HG02623 (cell line): ENCODE measurements at regions not wholly inside any gene's neighbourhood (a gene's known extent, or its start where the extent isn't known, plus 50 kb on each side); places are given as distances from the start of the nearest gene placed in this dataset.
"Not testable (repeated sequence)": the region's sequence is repeated elsewhere in the genome, so short reads cannot be mapped to it uniquely, and the experiment has no call there.

Experiments used
- ATAC-seq: cut with Tn5 transposase; IDR thresholded peaks from one replicate; pipeline ENCODE4 v1.9.1; 2021; ENCODE audit warnings: moderate library complexity; ENCODE audit not compliant: unreplicated experiment

DNA sequence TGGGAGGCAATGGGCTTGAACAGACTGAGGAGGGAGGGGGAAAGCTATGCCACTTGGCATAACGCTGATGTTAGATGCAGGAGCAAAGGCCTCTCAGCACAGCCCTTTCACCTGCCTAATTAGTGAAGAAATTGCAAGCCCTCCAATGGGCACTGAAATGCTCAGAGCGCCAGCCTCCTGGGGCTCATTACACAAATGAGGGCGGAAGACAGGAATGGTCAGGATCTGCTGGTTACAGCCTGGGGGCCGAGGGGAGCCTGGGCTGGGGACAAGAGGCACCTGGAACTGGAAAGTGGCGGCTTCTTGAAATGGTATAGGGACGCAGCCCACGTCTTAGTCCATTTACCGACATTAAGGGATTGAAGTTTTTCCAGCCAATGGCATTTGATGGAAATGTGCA is 50.2 kb upstream of the PLET1 start:
- ATAC-seq, result no peak

DNA sequence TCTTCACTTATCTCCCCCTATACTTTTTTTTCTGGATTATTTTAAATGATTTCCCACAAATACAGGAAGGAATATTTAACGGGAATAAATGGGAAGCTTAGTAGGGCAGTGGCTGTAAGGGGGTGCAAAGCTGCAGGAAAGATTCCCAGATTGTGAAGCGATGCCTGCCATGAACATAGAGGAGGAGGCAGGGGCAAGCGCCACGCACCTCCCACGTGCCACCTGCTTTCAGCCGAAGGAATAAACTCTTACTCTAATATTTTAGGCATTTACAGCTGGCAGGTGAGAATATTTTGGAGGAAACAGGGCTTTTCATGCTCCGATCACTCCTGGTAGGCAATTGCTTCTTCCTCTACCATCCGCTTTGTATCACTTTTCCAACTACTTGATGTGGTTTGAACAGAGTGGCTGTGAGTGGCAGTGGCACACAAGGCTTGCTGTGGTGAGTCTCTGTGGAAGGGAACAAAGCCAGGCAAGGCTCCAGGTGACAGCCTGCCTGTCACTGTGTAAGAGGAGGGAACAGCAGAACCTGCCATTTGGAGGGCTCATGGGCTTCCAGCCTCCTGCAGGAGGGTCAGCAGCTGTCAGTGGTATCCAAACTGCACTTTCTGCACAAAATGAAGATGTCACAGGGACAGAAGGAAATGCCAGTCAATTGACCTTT is 54.5 kb upstream of the PLET1 start:
- ATAC-seq, result no peak

DNA sequence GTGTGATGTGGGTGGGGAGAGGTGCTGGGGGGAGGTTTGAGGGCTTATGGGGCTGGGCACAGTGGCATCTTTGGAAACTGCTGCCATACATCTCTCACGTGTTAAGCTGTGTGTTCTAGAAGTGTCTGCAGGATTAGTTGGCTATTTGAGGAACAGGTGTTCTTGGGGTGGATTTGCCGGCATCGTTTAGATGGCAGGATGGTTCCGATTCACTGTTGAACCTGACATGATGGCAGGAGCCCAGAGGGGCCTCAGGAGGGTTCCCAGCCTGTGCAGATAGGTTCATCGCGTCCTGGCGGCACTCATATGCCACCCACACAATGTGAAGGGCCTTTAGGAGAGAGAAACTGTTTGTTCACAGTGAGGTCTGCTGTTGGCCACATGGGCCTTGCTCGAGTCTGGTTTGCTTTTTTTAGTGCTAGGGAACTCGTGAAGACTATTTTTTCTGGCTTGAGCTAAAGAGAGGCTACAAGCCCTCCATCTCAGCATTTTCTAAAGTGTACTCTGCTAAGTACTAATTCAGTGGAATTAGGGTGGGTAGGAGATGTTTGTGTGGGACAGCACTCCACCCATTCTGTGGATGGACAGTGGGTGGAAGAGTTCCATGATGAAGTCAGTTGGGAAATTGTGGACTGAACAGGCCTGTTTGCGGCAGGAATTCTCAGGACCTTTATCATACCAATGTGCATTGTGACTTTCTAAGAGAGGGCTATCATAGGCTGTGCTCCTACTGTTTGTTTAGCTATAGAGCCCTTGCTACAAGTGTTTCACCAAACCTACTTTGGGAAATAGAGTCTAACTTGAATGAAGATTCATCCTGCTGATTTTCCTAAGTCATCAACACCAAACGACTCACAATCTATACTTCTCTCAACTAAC is 55.4 kb upstream of the PLET1 start:
- no peak for ATAC-seq

DNA sequence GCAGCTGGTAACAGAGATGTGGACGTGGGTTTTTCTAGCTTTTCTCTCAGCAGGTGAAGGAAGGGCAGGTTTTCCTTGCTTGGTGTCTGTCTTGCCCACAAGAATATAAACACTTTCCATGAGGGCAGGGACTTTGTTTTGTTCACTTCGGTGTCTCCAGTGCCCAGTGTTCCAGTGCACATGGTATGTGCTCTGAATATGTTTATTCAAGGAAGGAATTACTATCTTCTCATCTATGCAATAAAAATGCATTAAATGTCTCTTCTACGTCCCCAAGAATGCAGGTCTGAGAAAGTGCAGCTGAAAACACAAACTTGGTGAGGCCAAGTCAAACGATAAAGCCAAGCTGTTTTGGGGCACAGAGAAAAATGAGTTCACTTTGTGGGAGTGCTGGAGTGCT is 56.3 kb upstream of the PLET1 start:
- ATAC-seq, result no peak

DNA sequence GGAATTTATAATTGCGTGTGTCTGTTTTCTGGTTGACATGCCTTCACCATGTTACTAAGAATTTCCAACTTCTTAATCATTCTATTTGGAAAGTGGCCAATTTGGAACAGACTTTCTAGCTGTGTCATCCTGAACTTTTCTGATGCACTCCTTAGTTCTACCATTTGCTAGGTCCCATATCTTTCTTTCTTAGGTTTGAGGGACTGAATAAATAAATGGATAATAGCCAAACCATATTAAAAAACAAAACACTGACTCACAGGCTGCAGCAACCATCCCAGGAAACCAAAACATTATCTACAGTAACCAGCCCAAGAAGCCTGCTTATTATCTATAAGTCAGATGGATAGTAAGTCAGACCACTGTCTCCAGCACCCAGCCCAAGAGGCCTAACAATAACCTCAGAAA is 57.5 kb upstream of the PLET1 start:
- ATAC-seq, result no peak

DNA sequence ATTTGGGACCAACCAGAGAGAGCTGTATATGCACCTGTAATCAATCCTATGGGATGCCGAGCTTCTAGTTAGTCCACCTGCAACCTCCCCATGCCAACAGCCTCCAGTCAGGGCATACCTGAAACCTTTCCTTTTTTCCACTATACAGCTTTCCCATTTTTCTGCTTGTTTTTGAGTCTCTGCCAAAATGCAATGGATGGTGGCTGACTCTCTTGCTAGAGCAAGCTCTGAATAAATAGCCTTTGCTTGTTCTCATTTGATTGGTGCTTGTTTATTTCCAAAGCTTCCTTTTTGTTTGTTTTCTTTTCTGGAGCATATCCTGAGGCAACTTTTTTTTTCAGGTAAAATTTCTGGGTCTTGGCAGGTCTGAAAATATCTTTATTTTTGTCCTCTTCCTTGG is 58.0 kb upstream of the PLET1 start:
- ATAC-seq, result no peak

DNA sequence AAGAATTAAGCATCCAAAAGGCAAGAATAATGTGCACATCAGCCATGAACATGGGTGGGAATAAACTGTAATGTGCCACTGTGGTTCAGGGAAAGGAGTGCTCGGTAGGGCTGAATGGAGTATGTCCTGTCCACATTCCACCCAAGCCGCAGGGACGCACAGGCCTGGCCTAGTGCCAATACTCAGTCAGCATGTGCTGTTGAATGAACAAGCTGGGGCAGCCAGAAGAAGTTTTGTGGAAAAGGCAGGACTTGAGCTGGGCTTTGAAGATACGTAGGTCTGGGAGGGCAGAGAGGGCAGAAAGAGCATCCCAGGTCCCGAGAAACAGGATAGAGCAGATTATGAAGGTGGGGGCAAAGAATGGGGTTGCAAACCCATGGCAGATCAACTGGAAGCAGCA is 60.0 kb upstream of the PLET1 start:
- no peak for ATAC-seq

DNA sequence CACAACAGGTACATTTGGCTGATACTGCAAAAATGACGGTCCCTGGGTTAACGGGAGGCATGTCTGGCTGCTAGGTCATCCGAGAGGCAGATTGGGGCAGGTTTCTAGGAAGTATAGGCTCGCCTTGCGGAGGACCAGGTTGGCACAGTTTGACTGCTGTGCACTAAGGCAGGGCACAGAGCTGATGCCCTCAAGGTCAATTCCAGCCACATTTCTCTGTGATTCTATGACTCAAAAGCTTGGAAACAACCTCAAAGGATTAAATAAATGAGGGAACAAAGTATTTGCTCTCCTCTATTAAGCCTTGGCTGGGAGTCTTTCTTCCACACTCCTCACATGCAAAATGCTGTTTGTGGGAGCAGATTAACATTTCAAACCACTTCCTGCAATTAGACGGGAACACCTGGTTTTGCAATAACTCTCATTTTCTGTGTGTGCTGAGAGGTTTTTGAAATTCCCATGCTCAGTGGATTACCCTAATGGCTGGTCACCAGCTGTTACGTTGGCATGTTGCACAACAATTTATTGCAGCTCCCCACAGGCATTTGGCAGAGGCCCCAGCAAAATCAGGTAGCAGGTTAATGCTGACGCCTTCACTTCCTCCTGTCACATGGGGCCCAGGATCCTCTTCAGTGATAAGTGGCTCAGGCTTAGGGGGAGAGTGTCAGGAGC is 61.0 kb upstream of the PLET1 start:
- ATAC-seq, result no peak

DNA sequence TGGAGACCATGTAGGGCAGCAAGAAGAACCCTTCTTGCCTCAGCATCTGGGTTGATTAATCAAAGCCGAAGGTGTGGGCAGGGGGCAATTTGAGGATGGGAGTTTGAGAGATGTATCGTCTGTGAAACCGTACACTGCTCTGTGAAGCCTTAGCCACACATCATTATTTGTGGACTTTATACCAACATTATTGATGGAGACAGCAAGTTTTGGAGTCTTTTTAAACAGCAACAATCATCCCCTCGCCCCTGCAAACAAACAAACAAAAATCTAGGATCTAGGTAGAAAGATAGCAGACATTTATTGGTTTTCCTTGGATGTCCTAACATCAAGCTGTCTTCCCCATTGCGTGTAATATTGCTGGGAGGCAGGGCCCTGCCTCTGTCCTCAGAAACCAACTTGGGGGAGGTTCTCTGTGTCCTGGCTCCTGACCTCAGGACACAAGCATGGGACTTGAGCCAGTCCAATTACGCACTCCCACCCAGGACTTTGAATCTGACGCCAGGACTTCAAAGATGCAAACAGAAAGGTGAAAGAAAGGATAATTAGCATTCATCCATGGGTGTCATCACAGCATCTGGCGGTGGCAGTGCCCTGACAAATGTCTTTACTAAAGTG is 61.6 kb upstream of the PLET1 start:
- no peak for ATAC-seq

DNA sequence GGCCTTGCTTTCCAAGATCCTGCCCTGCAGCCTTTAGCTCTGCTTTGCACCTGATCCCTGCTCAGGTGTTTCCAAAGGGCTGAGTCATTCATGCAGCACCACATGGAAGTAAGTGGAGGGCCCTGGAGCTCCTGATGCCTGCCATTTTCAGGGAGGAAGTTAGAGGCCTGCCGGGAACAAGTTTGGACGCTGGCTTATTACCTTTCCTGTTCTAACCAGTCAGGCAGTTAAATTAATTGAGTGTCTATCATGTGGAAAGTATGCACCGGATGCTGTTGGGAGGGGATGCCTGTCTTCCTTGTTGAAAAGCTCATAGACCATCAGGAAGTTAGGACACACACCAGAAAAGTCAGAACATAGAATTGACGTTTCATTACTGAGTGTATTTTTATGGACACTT is 73.7 kb upstream of the PLET1 start:
- ATAC-seq, result no peak

DNA sequence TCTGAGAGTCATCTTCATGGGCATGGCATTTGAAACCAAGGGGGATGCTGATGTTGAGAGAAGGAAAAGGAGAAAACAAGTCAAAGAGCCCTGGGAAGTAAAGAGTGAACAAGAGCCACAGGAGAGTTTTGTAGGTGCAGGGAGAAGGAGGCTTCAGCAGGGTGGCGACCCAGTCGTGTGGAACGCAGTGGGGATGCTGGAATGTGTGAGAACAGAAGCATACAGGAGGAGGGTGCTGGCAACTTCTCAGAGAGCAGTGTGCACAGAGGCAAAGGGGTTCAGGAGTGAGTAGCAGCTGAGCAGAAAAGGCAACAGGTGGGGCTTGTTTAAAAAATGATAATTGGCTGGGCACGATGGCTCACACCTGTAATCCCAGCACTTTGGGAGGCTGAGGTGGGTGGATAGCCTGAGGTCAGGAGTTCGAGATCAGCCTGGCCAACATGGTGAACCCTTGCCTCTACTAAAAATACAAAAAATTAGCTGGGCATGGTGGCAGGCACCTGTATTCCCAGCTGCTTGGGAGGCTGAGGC is 75.8 kb upstream of the PLET1 start:
- ATAC-seq, result no peak

DNA sequence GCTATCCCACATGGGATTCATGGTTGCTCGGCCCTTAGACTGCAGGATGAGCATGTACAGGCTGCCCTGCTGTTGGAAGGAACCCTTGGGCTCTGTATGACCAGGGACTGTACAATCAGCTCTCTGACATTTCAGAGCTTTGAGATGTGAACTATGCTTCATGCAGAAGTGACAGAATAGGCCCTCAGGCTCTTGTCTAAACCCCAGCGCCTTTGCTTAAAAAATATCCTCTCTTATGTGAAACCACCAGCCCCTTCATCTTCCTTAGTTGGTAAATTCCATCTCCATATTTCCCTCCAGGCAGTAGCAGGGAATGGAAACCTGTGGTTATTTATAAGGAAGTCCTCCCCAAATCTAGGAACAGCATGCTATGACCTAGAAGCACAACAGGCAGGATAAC is 78.9 kb upstream of the PLET1 start:
- ATAC-seq, result no peak

DNA sequence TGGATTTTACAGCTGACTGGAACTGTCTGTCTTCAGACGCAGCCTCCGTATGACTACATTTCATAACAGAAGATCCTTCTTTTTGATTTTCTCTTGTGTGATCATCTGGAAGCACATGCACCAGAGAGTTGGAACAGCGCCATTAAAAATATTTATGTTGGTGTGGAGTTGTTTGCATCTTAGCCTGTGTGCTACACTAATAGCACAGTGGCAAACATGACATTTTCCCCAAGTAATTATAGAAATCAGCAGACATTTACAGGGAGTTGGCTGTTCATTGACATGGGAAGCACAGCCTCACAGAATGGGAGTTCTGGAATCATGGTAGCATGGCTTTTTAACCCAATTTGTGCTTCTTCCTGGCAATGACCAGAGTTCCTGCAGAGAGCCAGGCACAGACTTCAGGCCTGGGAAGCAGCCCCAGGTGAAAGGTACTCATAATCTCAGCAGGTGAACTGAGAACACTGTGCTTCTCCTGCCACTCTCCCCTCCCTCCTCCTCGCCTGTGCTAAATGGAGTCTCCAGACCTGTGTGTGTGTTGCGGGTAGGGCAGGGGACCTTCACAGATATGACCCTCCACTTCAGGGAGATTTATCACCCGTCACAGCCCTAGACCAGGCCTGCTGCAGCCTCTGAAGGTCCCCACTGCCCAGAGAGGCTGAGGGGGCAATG is 82.8 kb upstream of the PLET1 start:
- no peak for ATAC-seq

DNA sequence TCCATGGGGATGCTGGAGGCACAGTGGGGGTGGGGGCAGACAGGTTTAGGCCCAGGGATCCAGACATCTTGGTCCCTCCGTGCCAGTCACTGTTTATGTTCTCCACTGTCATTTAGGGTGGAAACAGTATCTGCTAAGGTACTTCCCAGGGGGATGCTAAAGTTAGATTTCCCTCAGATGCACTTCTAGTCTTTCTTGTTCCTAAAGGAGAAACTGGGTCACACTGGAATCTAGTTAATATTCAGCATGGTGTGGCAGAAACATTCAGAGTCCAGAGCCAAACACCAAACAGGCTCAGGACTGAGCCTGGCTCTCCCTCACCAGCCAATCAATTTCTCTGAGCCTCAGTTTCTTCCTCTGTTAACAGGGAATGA is 83.4 kb upstream of the PLET1 start:
- no peak for ATAC-seq

DNA sequence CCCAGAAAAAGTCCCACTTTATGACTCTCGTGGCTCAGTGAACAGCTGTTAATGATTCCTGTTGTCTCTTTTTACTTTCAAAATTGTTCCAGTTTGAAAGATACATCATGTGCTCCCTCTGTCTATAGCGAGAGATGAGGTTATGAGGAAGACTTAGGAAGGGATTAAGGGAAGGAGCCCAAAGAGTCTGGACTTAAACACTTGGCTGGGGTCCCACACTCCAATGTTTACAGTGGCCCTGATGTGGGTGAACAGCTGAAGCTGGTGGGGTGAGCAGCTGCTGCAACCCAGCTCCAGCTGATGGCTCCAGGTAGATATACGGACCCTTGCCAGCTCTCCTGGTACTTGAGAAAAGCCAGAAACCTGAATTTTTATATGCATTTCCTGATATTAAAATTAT is 84.5 kb upstream of the PLET1 start:
- ATAC-seq, result no peak

DNA sequence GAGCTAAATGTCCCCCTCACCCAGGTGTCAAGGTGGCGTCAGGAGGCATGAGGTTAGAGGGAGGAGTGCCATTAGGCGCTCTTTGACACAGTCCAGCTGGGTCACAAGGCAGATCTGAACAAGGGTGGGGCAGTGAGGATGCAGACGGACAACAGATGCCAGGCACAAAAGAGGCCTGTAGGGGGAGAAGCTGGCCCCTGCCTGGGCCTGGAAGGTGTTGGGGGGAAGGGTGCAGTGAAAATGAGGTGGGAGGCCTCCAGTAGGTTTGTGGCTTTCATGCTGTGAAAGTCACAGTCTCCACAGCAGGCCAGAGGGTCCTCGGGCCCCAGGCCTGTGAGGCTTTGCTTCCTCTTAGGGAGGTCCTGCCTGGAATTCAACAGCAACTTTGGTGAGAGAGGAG is 85.0 kb upstream of the PLET1 start:
- no peak for ATAC-seq

DNA sequence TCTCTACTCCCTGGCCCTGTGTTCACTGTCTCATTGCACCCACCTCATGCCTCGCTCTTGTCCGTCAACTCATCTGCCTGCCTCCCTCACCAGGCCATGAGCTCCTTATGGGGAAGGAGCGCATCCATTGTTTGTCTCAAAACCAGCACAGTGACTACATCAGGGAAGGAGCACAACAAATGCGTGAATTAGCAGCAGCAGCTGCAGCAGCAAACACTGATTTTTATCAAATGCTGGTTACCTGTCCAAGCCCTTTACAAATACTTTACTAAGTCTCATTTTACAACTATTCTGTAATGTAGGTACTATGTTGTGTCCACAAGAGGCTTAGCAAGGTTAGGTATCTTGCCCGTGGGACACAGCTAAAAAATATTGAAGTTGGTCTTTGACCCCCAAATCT is 85.9 kb upstream of the PLET1 start:
- ATAC-seq, result no peak

DNA sequence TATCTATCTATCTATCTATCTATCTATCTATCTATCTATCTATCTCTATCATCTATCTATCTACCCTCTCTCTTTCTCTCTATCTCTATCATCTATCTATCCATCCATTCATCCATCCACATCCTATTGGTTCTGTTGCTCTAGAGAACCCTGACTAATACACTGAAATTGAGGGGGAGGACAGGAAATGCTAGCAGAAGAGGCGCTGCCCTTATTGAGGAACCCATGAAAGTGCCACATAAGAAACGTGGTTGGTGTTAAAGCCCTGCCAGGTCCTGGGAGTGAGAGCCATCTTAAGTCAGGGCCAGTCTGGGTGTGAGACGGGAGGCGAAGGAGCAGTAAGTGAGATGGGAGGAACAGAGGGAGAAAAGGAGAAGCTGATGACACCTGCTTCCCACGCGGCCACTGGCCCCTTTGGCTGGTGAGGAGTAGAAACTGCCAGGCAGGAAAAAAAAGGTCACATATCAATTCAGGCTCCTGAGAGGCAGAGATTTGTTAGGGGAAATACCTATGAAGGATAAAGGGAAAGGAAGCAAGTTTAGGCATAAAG is 87.9 kb upstream of the PLET1 start:
- no peak for ATAC-seq

DNA sequence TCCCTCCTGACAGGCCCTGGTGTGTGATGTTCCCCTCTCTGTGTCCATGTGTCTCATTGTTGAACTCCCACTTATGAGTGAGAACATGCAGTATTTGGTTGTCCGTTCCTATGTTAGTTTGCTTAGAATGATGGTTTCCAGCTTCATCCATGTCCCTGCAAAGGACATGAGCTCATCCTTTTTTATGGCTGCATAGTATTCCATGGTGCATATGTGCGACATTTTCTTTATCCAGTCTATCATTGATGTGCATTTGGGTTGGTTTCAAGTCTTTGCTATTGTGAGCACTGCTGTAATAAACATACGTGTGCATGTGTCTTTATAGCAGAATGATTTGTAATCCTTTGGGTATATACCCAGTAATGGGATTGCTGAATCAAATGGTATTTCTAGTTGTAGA is 90.8 kb upstream of the PLET1 start:
- ATAC-seq, result not testable (repeated sequence)

DNA sequence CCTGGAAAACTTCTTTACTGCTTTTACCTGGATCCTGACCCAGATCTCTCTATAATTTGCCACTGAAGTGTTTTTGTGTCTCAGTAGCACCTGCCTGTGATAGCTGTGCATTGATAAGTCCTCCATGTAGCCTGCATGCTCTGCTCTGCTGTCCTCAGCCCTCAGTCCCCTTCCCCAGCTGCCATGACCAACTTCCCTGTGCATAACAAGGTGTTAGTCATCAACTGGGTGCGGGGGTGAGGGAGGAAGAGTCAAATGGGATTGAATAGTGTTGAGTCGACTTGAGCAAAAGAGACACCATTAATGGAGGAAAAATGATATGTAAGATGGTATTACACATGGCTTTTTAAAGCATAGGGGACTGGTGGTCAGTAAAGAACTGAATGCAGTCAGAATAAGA is 92.2 kb upstream of the PLET1 start:
- ATAC-seq, result no peak

DNA sequence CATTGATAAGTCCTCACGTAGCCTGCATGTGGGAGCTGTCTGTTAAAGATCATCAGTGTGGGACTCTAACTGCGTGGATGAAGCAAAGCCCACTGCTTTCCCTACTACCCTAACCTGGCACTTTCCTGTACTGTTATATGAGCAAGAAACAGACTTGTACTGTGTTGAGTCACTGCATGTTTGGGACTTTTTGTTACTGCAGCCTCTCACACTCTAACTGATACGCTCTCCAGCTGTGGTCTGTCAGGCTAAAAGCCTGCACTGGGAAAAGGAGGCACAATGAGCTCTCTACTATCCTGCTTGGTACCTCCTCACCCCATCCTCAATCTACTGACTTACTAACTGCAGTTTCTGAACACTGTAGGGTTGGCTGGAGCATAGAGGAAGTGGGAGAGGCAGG is 93.7 kb upstream of the PLET1 start:
- no peak for ATAC-seq
